Ishikawa (cell line): ENCODE measurements at regions not wholly inside any gene's neighbourhood (a gene's known extent, or its start where the extent isn't known, plus 50 kb on each side); places are given as distances from the start of the nearest gene placed in this dataset.

Experiments
- CEBPB ChIP-seq: IDR thresholded peaks from 2 replicates; pipeline ENCODE4 v1.6.1; 2012
- CREB1 ChIP-seq: IDR thresholded peaks from 2 replicates; pipeline ENCODE4 v1.6.1; 2012; ENCODE audit warnings: low read depth
- EGR1 ChIP-seq: IDR thresholded peaks from 2 replicates; pipeline ENCODE4 v1.6.1; 2012
- EP300 ChIP-seq: IDR thresholded peaks from 2 replicates; pipeline ENCODE4 v1.6.1; 2012; ENCODE audit warnings: borderline replicate concordance
- FOXM1 ChIP-seq: IDR thresholded peaks from 2 replicates; pipeline ENCODE4 v1.6.1; 2012; ENCODE audit warnings: low read depth, borderline replicate concordance
- NFIC ChIP-seq: IDR thresholded peaks from 2 replicates; pipeline ENCODE4 v1.6.1; 2012
- RAD21 ChIP-seq: IDR thresholded peaks from 2 replicates; pipeline ENCODE4 v1.6.1; 2012; ENCODE audit warnings: low read depth
- REST ChIP-seq: IDR thresholded peaks from 2 replicates; pipeline ENCODE4 v1.6.1; 2012; ENCODE audit warnings: low read depth, mild to moderate bottlenecking
- TAF1 ChIP-seq: IDR thresholded peaks from 2 replicates; pipeline ENCODE4 v1.6.1; 2012; ENCODE audit warnings: low read depth, mild to moderate bottlenecking
- TCF12 ChIP-seq: IDR thresholded peaks from 2 replicates; pipeline ENCODE4 v1.6.1; 2012; ENCODE audit warnings: low read depth
- TEAD4 ChIP-seq: IDR thresholded peaks from 2 replicates; pipeline ENCODE4 v1.6.1; 2012
- YY1 ChIP-seq: IDR thresholded peaks from 2 replicates; pipeline ENCODE4 v1.6.1; 2012; ENCODE audit warnings: low read depth
- ZBTB7A ChIP-seq: IDR thresholded peaks from 2 replicates; pipeline ENCODE4 v1.6.1; 2012; ENCODE audit warnings: low read depth
- TF ChIP-seq, protein P1 (sequence below): IDR thresholded peaks from 2 replicates; pipeline ENCODE4 v1.6.1; 2012
- TF ChIP-seq, protein P2 (sequence below): IDR thresholded peaks from 2 replicates; pipeline ENCODE4 v1.6.1; 2012

DNA sequence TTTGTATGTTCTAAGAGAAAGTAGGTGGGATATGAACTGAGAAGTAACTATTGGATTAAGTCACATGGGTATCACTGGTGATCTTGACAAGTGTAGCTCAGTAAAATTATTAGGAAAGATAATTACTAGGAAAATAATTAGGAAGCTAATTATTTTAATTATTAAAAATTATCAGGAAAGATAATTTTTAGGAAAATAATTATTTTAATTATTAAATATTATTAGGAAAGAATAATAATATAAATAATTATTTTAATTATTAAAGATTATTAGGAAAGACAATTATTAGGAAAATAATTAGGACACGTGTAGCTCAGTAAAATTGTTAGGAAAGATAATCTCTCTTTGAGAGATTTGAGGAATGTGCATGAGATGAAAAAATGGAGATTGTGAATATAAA is 623.4 kb upstream of the PIK3C3 start:
- TF ChIP-seq REST (no peak), CEBPB (no peak), ZBTB7A (no peak), CREB1 (no peak), EP300 (no peak), YY1 (no peak), TAF1 (no peak), FOXM1 (no peak), NFIC (no peak), TEAD4 (no peak), EGR1 (no peak), RAD21 (no peak), TCF12 (no peak)
- TF ChIP-seq, protein P1, sequence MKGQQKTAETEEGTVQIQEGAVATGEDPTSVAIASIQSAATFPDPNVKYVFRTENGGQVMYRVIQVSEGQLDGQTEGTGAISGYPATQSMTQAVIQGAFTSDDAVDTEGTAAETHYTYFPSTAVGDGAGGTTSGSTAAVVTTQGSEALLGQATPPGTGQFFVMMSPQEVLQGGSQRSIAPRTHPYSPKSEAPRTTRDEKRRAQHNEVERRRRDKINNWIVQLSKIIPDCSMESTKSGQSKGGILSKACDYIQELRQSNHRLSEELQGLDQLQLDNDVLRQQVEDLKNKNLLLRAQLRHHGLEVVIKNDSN: no peak
- TF ChIP-seq, protein P2, sequence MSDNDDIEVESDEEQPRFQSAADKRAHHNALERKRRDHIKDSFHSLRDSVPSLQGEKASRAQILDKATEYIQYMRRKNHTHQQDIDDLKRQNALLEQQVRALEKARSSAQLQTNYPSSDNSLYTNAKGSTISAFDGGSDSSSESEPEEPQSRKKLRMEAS: no peak

GRCh38 chr18:41326311-41326710 is 628.7 kb upstream of the PIK3C3 start:
- TF ChIP-seq CEBPB (no peak), CREB1 (no peak), YY1 (no peak), TEAD4 (no peak), NFIC (no peak), TAF1 (no peak), ZBTB7A (no peak), TCF12 (no peak), EGR1 (no peak), FOXM1 (no peak), RAD21 (no peak), EP300 (no peak), REST (no peak)
- TF ChIP-seq, protein P1: no peak
- TF ChIP-seq, protein P2: no peak

- no peak for TF ChIP-seq CEBPB
- TF ChIP-seq, protein P1: no peak
- no peak for TF ChIP-seq NFIC
- no peak for TF ChIP-seq EP300
- TF ChIP-seq RAD21: no peak
- no peak for TF ChIP-seq EGR1
- TF ChIP-seq CREB1: no peak
- TF ChIP-seq TCF12: no peak
- TF ChIP-seq ZBTB7A: no peak
- TF ChIP-seq YY1: no peak
These were observed 630.1 kb upstream of the PIK3C3 start for GRCh38 chr18:41324934-41325333.

DNA sequence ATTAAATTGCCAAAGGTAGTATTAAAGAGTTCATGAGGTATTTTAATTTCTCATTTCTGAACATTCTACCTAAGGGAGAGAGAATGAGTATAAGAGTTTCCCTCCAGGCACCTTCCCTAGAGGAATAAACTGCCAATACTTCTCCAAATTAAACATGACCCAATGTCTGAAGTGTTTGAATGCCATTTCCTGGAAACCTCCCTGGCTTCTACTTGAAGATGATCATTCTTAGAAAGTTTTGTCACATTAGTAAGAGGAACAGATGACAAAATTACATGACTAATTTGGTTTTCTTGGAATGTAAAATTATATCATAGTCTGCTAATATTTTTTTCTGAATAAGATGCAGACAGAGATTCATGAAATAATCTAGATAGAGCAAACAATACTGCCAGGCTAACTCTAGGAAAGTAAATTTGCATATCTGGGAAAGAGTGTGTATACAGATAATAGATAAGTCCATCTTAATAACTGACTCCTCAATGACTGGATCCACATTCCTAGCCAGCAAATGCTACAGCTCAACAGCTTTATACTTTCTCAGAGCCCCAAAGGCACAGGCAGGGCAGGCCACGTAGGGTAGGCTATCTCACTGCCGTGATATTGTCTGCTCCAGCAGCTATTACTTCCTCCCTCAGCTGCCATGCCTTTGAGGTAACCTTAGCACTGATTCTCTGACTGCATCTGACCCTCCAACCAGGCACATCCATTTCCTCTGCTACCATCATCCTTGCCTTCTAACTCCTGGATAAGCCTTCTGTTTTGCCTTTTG is 630.8 kb upstream of the PIK3C3 start:
- TF ChIP-seq, protein P2: no peak
- TF ChIP-seq CREB1 (no peak), RAD21 (no peak), TAF1 (no peak), FOXM1 (no peak), REST (no peak), TEAD4 (no peak), EP300 (no peak), YY1 (no peak), ZBTB7A (no peak), CEBPB (no peak), NFIC (no peak), TCF12 (no peak), EGR1 (no peak)
- TF ChIP-seq, protein P1: no peak
